ENCODE measurements at regions not wholly inside any gene's neighbourhood (a gene's known extent, or its start where the extent isn't known, plus 50 kb on each side); places are given as distances from the start of the nearest gene placed in this dataset.

GRCh38 chr2:22807872-22808271, 577.1 kb upstream of the KLHL29 start:
- no peak for DNase-seq

GRCh38 chr2:22810602-22811001, 574.4 kb upstream of the KLHL29 start:
- DNase-seq = no peak

DNA sequence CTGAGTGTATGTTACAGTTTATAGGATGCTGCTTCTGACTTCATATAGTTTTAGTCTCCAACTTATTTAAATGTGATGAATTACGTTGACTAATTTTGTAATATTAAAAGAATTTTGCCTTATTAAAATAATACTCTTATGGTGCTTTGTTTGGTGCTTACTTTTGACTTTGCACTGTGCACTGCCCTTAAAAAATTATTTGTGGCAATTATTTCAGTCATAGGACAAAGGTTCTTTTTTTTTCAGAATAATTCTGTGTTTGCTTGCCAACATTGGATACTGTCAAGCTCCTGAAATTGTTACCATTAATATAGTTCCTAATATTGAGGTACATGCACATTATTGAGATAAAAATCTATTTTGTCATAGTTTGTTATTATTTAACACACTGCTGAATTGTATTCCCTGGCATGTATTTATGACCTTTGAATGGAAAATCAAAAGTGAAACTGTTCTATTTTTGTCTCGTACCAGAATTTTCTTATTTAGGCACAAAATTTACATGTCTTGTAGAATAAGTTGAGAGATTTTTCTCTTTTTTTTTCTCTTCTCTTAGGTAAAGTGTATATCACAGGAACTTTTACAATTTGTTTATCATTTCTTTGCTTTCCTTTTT, 572.8 kb upstream of the KLHL29 start:
- no peak for DNase-seq

DNA sequence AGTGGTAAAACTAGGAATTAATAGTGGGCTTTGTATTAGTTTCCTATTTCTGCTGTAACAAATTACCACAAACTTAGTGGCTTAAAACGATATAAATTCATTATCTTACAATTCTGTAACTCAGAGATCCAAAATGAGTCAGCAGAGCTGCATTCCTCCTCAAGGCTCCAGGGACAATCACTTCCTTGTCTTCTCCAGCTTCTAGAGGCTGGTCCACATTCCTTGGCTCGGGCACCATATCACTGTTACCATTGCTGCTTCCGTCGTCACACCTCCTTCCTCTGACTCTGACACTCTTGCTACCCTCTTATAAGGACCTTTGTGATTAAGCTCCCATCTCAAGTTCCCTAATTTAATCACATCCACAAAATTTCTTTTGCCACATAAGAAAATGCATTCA, 567.8 kb upstream of the KLHL29 start:
- DNase-seq = no peak

DNA sequence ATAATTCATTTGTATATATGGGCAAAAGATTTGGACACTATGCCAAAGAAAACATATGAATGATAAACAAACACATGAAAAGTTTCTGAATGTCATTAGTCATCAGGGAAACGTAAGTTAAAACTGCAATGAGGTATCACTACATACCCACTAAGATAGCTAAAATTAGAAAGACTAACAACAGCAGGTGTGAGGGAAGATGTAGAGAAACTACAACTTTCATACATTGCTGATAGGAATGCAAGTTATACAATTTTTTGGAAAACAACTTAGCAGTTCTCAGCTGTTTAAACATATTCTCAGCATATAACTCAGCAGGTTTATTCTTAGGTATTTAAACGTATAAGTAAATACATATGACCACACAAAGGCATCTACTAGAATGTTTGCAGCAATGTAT, 563.5 kb upstream of the KLHL29 start:
- no peak for DNase-seq

DNA sequence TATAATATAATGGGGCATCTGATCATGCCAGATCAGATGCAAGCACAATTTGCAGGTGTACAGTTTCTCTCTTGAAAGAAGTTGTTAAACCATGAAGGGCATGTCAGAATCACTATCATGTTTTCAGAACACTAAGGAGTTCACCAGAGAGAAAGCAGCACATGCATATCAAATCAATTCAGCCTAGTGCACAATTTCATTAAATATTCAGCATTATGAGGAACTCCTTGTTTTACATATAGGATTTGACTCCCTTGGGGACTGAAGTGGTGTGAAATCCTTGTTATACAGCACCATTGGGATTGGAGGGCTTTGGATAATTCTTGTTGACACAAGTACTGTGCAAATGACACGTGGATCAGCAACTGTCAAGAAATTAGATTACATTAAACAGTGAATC, 562.1 kb upstream of the KLHL29 start:
- DNase-seq = no peak

- no peak for DNase-seq
These were observed 560.4 kb upstream of the KLHL29 start for GRCh38 chr2:22824618-22825017.

DNA sequence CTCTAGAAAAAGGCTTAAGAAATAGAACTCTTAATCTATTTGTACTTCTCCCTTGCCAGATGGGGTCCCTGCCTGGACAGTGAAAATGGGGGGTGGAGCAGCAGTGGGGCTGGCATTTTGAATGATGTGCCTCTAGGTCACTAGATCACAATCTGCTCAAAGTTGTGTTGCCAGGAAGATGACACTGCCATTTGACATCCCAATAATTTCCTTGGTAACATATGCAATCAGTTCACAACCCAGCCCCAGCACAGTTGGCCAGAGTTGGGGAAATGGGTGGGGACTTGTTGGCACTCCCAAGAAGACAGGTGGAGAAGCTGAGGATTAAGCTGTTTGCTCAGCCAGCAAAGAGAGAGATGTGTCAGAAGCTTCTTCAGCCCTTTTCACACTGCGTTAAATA, 558.3 kb upstream of the KLHL29 start:
- DNase-seq = peak in 1 of 2 experiments; percentile 15

DNA sequence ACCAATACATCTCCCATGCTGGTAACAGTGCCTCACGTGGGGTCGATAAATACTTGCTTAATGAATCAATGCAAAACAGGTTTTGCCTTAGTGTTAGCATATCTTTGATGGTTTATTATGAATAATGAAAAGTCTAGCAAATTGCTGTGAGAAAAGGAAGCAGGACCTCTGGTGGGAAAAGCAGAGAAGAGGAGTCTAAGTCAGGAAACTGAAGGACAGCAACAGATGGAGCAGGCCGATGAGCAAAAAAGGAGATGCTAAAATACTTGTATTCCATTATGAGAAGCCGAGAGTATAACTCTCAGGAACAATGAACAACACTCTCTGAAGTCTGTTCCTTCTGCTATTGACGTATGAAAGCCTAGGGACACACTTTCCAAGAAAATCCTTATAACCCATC, 555.2 kb upstream of the KLHL29 start:
- no peak for DNase-seq

DNA sequence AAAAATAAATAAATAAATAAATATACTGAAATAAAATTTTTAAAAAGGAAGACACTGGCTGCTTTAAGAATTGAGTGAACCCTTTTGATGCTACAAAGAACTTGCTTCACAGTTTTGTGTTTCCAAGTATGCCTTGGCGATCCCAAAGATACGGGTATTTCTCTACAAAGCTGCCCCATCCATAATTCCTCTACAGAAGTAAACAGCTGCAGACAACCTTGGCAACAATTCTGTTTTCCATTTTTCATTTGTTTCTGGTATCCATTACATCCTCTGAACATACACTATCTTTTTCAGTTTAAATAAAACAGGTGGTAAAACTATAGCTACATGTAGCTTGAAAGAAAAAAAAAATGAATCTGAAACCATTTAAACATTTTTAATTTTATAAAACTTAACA, 552.8 kb upstream of the KLHL29 start:
- no peak for DNase-seq

DNA sequence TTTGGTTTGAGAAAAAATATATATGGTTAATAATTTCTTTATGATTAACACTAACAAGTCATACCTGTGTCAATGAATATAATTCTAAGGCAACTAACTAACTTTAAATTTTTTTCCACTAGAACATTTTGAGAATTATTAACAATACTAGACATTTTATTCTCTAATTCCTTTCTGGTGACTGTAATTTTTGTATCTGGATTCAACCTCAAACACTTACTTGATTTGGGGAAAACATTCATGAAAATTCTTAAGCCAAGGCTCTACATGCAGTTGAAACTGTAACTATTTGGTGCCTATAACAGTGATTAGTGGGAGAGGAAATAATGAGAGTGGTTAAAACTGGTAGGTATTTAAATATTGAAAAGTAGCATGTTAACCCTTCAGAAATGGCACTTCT, 546.5 kb upstream of the KLHL29 start:
- DNase-seq = no peak

DNA sequence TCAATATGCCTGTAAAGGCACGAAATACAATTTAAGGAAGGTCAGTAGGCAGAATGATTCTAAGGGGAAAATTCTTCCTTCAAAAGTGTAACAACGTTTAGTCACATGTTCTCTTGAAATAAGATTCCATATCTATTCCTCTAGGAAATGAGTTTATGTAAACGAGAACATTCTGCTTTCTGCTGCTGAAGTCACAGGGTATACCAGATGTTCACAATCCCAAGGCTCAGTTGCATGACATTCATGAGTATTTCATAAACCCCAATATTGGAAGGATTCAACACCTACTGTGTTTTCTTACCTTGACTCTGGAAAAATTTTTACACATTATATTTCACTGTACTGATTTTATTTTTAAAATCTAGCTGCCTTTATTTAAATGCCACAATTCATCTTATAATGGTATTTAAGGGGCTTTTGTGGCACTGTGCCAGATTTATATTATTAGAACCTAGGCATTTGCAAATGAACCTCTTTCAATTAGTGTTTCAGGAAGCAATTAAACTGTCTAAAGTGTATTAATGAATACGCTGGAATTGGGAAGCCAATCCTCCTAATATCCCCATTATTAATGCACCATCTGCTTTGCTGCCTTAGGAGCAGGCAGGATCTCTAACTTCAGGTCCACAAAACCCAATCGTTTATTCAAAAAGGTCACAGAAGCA, 542.6 kb upstream of the KLHL29 start:
- no peak for DNase-seq

GRCh38 chr2:22843919-22844537, 541.0 kb upstream of the KLHL29 start:
- DNase-seq = no peak

DNA sequence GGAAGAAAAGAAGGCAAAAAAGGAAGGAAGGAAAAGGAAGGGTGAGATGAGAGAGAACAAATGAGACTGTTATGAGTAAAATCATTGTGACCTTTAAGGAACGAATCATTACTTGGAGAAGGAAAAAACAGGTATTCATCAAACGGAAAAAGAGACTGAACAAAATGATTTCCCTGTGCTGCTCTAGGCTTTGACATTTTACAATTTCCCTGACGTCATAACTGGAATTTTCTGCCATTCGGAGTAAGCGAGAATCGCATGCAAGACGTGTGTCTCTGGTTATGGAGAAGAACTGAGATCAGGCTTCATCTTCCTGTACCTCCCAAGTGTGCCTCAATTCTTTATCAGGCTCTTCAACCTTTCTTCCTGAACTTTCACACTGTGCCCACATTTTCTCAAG, 534.7 kb upstream of the KLHL29 start:
- no peak for DNase-seq

- no peak for DNase-seq
These were observed 530.4 kb upstream of the KLHL29 start for GRCh38 chr2:22854588-22854987.

DNA sequence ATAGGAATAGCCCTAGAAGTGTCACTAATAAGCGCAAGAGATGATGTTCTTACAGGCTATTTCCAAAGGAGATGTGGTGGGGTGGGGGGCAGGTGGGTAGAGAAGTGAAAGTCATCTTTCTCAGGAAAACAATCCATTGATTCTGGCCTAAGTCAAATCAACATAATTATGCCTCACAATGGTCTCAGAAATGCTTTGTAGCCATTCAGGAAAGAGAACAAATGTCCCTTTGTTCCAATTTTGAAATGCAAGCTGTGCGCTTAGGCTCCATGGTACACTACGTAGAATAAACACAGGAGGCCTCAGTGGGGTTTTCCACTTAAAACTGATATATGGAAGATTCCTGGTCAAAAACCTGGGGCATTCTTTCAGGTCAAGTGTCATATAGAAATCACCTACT, 529.9 kb upstream of the KLHL29 start:
- peak in 1 of 2 experiments; percentile 15 for DNase-seq

DNA sequence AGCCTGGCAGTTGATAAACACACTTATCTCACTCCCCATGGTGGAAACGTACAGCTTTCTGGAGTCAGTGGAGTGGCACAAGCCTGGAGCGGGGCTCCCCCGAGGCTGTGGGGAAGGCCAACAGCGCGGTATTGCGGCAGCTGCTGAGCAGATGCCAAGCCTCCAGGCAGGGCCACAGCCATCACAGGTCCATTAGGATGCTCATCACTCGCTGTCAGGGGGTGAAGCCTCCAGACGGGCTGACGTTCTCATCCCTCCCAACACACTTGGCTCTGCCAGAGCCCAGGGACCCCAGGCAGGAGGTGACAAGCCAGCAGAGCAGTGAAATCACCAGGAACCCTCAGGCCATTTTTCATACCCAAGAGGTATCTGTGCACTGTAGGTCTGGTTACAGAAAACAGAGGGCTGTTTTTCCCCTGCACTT, 529.2 kb upstream of the KLHL29 start:
- peak in 1 of 2 experiments; percentile 25 for DNase-seq

DNA sequence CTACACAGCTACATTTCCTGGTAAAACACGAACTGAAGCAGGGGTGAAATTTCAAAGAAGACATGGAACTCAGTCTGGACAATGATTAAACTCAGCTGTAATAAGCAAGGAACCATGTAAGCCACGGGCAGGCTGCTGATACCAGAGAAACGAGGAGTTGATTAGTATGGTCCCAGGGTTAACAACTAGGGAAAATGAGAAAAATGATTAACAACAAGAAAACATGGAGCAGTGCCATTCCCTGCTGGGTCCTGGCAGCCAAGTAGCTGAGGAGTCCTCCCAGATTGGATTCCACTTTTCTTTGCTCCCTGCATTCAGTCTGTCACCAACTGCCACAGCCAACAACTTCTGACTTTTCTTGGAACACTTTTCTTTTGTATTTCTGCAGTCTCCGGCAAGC, 517.0 kb upstream of the KLHL29 start:
- no peak for DNase-seq

DNA sequence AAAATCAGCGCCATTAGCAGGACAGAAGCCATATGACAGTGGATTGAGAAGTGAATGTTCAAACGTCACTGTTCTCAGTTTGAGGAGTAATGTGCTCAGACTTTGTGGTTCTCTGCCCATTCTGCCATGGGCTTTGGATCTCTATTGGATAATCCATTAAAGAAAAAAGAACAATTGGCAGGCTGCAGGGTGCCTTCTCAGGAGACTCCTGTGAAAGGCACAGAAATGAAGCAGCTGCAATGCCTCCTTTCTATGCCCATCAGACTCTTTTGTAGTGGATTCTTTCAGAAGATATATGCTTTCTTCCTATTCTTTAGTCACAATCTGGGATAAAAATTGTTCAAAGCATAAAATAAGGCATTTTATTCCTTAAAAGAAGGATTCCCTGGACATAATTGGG, 506.9 kb upstream of the KLHL29 start:
- DNase-seq = no peak

- DNase-seq = no peak
These were observed 505.7 kb upstream of the KLHL29 start for GRCh38 chr2:22879009-22879863.

DNA sequence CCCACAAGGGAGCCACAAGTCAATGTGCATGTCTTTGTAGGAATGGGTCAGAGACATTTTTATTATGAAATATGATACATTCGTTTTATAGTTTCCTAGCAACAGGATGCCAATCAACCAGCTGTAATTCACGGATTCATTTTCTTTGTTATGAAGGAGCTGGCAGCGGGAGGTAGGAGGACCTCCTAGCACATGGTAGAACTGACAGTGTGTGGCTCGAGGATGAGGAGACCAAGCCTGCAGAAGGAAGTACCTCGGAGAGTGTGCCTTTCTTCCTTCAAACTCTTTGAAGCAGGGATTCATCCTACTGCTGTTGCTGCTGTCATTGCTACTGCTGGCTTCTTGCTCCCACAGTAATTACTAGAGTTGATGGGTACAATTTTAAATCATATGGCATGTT, 504.8 kb upstream of the KLHL29 start:
- DNase-seq = no peak

GRCh38 chr2:22882011-22882410, 503.0 kb upstream of the KLHL29 start:
- no peak for DNase-seq

GRCh38 chr2:22882643-22883042, 502.3 kb upstream of the KLHL29 start:
- DNase-seq = no peak

- no peak for DNase-seq
These were observed 501.9 kb upstream of the KLHL29 start for GRCh38 chr2:22883054-22883453.
